Osteocyte (in vitro differentiated cells): ENCODE measurements at regions not wholly inside any gene's neighbourhood (a gene's known extent, or its start where the extent isn't known, plus 50 kb on each side); places are given as distances from the start of the nearest gene placed in this dataset.

ENCODE experiments used
- DNase-seq: peaks from one replicate; pipeline ENCODE4 v3.0.0; 2021; ENCODE audit warnings: mixed read lengths; ENCODE audit not compliant: unreplicated experiment; ENCODE audit errors: extremely low spot score
- H3K27ac Mint-ChIP-seq: one replicate; pipeline ENCODE4 v1.8.0; 2021; ENCODE audit warnings: mild to moderate bottlenecking, mixed read lengths; ENCODE audit not compliant: unreplicated experiment
- H3K27me3 Mint-ChIP-seq: one replicate; pipeline ENCODE4 v1.8.0; 2021; ENCODE audit warnings: mixed read lengths; ENCODE audit not compliant: unreplicated experiment
- H3K36me3 Mint-ChIP-seq: one replicate; pipeline ENCODE4 v1.8.0; 2021; ENCODE audit warnings: mixed read lengths; ENCODE audit not compliant: unreplicated experiment
- H3K4me1 Mint-ChIP-seq: one replicate; pipeline ENCODE4 v1.8.0; 2021; ENCODE audit warnings: mixed read lengths; ENCODE audit not compliant: unreplicated experiment
- H3K4me3 Mint-ChIP-seq: one replicate; pipeline ENCODE4 v1.8.0; 2021; ENCODE audit warnings: mild to moderate bottlenecking, moderate library complexity, mixed read lengths; ENCODE audit not compliant: unreplicated experiment
- H3K9me3 Mint-ChIP-seq: one replicate; pipeline ENCODE4 v1.8.0; 2021; ENCODE audit warnings: mixed read lengths; ENCODE audit not compliant: unreplicated experiment
- CTCF ChIP-seq: fragments of 200-600 bp; sonication (generic); IDR thresholded peaks from 2 replicates; pipeline ENCODE4 v1.5.0; 2021; ENCODE audit warnings: antibody characterized with exemption, mild to moderate bottlenecking, moderate library complexity

GRCh38 chr1:14194511-14194910 is 404.0 kb upstream of the KAZN start:
- no peaks in the 10 kb centered on the region for H3K36me3 Mint-ChIP-seq

GRCh38 chr1:14205066-14205465 is 393.4 kb upstream of the KAZN start:
- Mint-ChIP-seq H3K27ac (no peak overlapping the region), H3K9me3 (peaks cover 11% of the 10 kb centered on the region), H3K27me3 (no peaks in the 10 kb centered on the region), H3K4me1 (no peaks in the 10 kb centered on the region), H3K4me3 (no peak overlapping the region), H3K36me3 (no peaks in the 10 kb centered on the region)
- TF ChIP-seq CTCF: no peak
- no peak for DNase-seq

More at GRCh38 chr1:14194511-14194910, 404.0 kb upstream of the KAZN start:
- Mint-ChIP-seq H3K9me3 (peaks cover 7% of the 10 kb centered on the region), H3K4me1 (no peaks in the 10 kb centered on the region), H3K27me3 (no peaks in the 10 kb centered on the region), H3K4me3 (no peak overlapping the region), H3K27ac (no peak overlapping the region)
- no peak for DNase-seq
- no peak for TF ChIP-seq CTCF

- no peaks in the 10 kb centered on the region for H3K27me3 Mint-ChIP-seq
- H3K4me3 Mint-ChIP-seq: no peak overlapping the region
- TF ChIP-seq CTCF: no peak
- no peak for DNase-seq
- H3K36me3 Mint-ChIP-seq: no peaks in the 10 kb centered on the region
- peaks cover 42% of the 10 kb centered on the region for H3K9me3 Mint-ChIP-seq
- no peak overlapping the region for H3K27ac Mint-ChIP-seq
- H3K4me1 Mint-ChIP-seq: no peaks in the 10 kb centered on the region
Observed at GRCh38 chr1:14215151-14215550, 383.3 kb upstream of the KAZN start.

GRCh38 chr1:14217384-14217783 is 381.1 kb upstream of the KAZN start:
- H3K27me3 Mint-ChIP-seq: no peaks in the 10 kb centered on the region
- H3K9me3 Mint-ChIP-seq: peaks cover 45% of the 10 kb centered on the region
- no peak overlapping the region for H3K4me3 Mint-ChIP-seq
- DNase-seq: no peak
- no peak for TF ChIP-seq CTCF
- H3K4me1 Mint-ChIP-seq: no peaks in the 10 kb centered on the region
- no peak overlapping the region for H3K27ac Mint-ChIP-seq
- H3K36me3 Mint-ChIP-seq: no peaks in the 10 kb centered on the region

- Mint-ChIP-seq H3K27ac (no peak overlapping the region), H3K9me3 (peaks cover 38% of the 10 kb centered on the region), H3K27me3 (no peaks in the 10 kb centered on the region), H3K36me3 (no peaks in the 10 kb centered on the region), H3K4me3 (no peak overlapping the region), H3K4me1 (no peaks in the 10 kb centered on the region)
- TF ChIP-seq CTCF: no peak
- no peak for DNase-seq
Observed at GRCh38 chr1:14220324-14220723, 378.2 kb upstream of the KAZN start.
